Neural progenitor cell (in vitro differentiated cells): ENCODE measurements at regions not wholly inside any gene's neighbourhood (a gene's known extent, or its start where the extent isn't known, plus 50 kb on each side); places are given as distances from the start of the nearest gene placed in this dataset.
A peak's percentile ranks its signal among the peaks of the same experiment; 100 is the strongest.

ENCODE experiments used
- DNase-seq: peaks from one replicate; pipeline ENCODE4 v3.0.0-alpha.2; 2016; ENCODE audit warnings: low spot score
- H2AFZ ChIP-seq: fragments of 200-600 bp; sonication (generic); replicated peaks from 2 replicates; pipeline ENCODE4 v1.6.1; 2016; ENCODE audit warnings: antibody characterized with exemption
- H3F3A ChIP-seq: fragments of 200-600 bp; sonication (generic); 2 replicates; pipeline ENCODE4 v1.6.1; 2016; ENCODE audit warnings: antibody characterized with exemption, low read depth
- H3K27ac ChIP-seq: fragments of 200-600 bp; sonication (generic); 2 replicates; pipeline ENCODE4 v1.5.1; 2016; ENCODE audit warnings: mild to moderate bottlenecking
- H3K27me3 ChIP-seq: fragments of 200-600 bp; sonication (generic); 2 replicates; pipeline ENCODE4 v1.6.1; 2016; ENCODE audit warnings: mild to moderate bottlenecking, moderate library complexity
- H3K36me3 ChIP-seq: fragments of 200-600 bp; sonication (generic); 2 replicates; pipeline ENCODE4 v1.5.1; 2016
- H3K4me1 ChIP-seq: fragments of 200-600 bp; sonication (generic); 2 replicates; pipeline ENCODE4 v1.6.1; 2016; ENCODE audit warnings: mixed run types
- H3K4me2 ChIP-seq: fragments of 200-600 bp; sonication (generic); 2 replicates; pipeline ENCODE4 v1.6.1; 2016
- H3K4me3 ChIP-seq: fragments of 200-600 bp; sonication (generic); 2 replicates; pipeline ENCODE4 v1.5.1; 2016
- H3K79me2 ChIP-seq: fragments of 200-600 bp; sonication (generic); 2 replicates; pipeline ENCODE4 v1.6.1; 2016; ENCODE audit warnings: low read depth
- H3K9ac ChIP-seq: fragments of 200-600 bp; sonication (generic); 2 replicates; pipeline ENCODE4 v1.6.1; 2016
- H3K9me3 ChIP-seq: fragments of 200-600 bp; sonication (generic); 2 replicates; pipeline ENCODE4 v1.5.1; 2016; ENCODE audit warnings: low read depth
- H4K20me1 ChIP-seq: fragments of 200-600 bp; sonication (generic); 2 replicates; pipeline ENCODE4 v1.6.1; 2016; ENCODE audit warnings: low read depth
- H3K27ac Mint-ChIP-seq: 3 replicates; pipeline ENCODE4 v1.8.0; 2021; ENCODE audit warnings: mixed read lengths
- H3K27me3 Mint-ChIP-seq: 2 replicates; pipeline ENCODE4 v1.8.0; 2022; ENCODE audit warnings: low read depth, mild to moderate bottlenecking, inconsistent platforms, moderate library complexity, mixed read lengths; ENCODE audit not compliant: insufficient read depth
- H3K36me3 Mint-ChIP-seq: 3 replicates; pipeline ENCODE4 v1.8.0; 2021; ENCODE audit warnings: mixed read lengths
- H3K4me1 Mint-ChIP-seq: 3 replicates; pipeline ENCODE4 v1.8.0; 2021; ENCODE audit warnings: mixed read lengths
- H3K4me3 Mint-ChIP-seq: 3 replicates; pipeline ENCODE4 v1.8.0; 2021; ENCODE audit warnings: mild to moderate bottlenecking, moderate library complexity, mixed read lengths
- H3K9me3 Mint-ChIP-seq: 3 replicates; pipeline ENCODE4 v1.8.0; 2020; ENCODE audit warnings: mixed read lengths
- EZH2 ChIP-seq: fragments of 200-600 bp; sonication (generic); IDR thresholded peaks from 2 replicates; pipeline ENCODE4 v1.6.1; 2017; ENCODE audit warnings: antibody characterized with exemption, mild to moderate bottlenecking, moderate library complexity
- EZH2phosphoT487 ChIP-seq: fragments of 200-600 bp; sonication (generic); IDR thresholded peaks from 2 replicates; pipeline ENCODE4 v1.6.1; 2017; ENCODE audit warnings: antibody characterized with exemption
- TF ChIP-seq, protein P1 (sequence below): fragments of 200-600 bp; sonication (generic); IDR thresholded peaks from 2 replicates; pipeline ENCODE4 v1.5.1; 2017; ENCODE audit warnings: antibody characterized with exemption, mild to moderate bottlenecking

DNA sequence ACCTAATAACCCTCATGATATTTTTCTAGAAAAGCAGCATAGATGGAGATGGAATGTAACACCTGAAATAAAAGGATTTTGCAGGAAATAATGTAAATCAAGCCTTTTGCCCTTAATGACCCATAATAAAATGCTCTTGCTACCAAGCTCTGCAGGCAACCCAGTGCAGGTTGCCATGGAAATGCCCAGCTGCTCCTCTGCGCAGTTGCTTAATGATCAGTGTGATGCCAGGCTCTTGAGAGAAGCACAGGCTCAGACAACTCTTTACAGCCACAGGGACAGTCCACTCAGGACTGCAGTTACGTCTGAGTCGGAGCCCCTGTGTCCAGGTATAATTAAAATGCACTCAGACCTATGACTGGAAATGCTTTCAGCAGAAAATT, 165.5 kb downstream of the LACC1 start:
- TF ChIP-seq EZH2phosphoT487 (no peak), EZH2 (no peak)
- TF ChIP-seq, protein P1, sequence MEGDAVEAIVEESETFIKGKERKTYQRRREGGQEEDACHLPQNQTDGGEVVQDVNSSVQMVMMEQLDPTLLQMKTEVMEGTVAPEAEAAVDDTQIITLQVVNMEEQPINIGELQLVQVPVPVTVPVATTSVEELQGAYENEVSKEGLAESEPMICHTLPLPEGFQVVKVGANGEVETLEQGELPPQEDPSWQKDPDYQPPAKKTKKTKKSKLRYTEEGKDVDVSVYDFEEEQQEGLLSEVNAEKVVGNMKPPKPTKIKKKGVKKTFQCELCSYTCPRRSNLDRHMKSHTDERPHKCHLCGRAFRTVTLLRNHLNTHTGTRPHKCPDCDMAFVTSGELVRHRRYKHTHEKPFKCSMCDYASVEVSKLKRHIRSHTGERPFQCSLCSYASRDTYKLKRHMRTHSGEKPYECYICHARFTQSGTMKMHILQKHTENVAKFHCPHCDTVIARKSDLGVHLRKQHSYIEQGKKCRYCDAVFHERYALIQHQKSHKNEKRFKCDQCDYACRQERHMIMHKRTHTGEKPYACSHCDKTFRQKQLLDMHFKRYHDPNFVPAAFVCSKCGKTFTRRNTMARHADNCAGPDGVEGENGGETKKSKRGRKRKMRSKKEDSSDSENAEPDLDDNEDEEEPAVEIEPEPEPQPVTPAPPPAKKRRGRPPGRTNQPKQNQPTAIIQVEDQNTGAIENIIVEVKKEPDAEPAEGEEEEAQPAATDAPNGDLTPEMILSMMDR: no peak
- Histone ChIP-seq H2AFZ (no peak overlapping the region), H3K9ac (no peak overlapping the region), H3K27ac (no peak overlapping the region), H3F3A (peaks cover 17% of the 10 kb centered on the region), H3K4me1 (peaks cover 20% of the 10 kb centered on the region), H3K4me3 (no peak overlapping the region), H3K79me2 (no peaks in the 10 kb centered on the region), H3K9me3 (no peaks in the 10 kb centered on the region), H3K36me3 (no peaks in the 10 kb centered on the region), H3K4me2 (no peak overlapping the region), H4K20me1 (no peaks in the 10 kb centered on the region), H3K27me3 (no peaks in the 10 kb centered on the region)
- Mint-ChIP-seq H3K4me3 (no peak overlapping the region), H3K9me3 (peaks cover 2% of the 10 kb centered on the region), H3K4me1 (peaks cover 37% of the 10 kb centered on the region), H3K36me3 (no peaks in the 10 kb centered on the region), H3K27me3 (no peaks in the 10 kb centered on the region), H3K27ac (peak overlapping the region; percentile 64)
- peak; percentile 9 for DNase-seq

DNA sequence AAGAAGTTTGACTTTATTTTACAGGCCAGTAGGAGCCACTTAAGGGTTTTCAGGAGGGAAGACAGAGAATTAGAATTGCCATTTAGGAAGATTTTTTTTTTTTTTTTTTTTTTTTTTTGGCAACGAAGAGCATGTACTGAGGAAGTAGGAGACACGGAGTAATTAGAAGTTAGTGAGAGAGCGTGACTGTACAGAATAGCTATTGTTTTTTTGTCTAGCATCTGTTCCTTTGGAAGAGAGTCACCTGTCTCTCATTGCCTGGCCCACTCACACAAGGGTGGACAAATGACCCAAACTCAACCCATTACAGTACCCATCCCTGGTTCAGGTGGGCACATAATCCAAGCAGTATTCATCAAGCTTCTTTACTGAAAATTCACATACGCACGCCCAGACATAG, 166.7 kb downstream of the LACC1 start:
- no peaks in the 10 kb centered on the region for H3K9me3 ChIP-seq
- Mint-ChIP-seq H3K4me3 (no peak overlapping the region), H3K27me3 (no peaks in the 10 kb centered on the region), H3K9me3 (peaks cover 2% of the 10 kb centered on the region), H3K36me3 (no peaks in the 10 kb centered on the region), H3K27ac (peak overlapping the region; percentile 38), H3K4me1 (peaks cover 46% of the 10 kb centered on the region)
- H3K9ac ChIP-seq: no peak overlapping the region
- no peaks in the 10 kb centered on the region for H4K20me1 ChIP-seq
- H2AFZ ChIP-seq: no peak overlapping the region
- H3K27ac ChIP-seq: no peak overlapping the region
- peaks cover 20% of the 10 kb centered on the region for H3K4me1 ChIP-seq
- no peaks in the 10 kb centered on the region for H3K36me3 ChIP-seq
- no peak overlapping the region for H3K4me3 ChIP-seq
- no peaks in the 10 kb centered on the region for H3K79me2 ChIP-seq
- H3K4me2 ChIP-seq: peak overlapping the region; percentile 45
- H3K27me3 ChIP-seq: no peaks in the 10 kb centered on the region
- H3F3A ChIP-seq: peaks cover 17% of the 10 kb centered on the region
- DNase-seq: no peak
- no peak for TF ChIP-seq EZH2
- no peak for TF ChIP-seq EZH2phosphoT487
- TF ChIP-seq, protein P1: no peak

DNA sequence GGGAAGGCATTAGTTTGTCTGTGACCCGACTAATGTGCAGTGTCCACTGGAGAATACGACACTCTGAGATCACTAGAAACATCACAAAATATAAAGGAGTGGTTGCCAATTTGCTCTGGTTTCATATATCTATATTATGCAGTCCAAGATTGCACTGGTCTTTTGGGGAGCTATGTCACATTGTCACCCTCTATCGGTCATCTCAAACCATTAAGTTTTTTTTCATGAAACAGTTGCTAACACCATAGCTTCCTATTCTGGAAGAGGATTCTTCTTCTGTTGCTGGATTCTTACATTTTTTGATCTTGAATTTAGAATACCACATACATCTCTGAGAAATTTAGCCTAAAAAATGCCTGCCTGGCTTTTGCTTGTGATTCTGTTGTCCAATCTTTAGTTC, 168.6 kb downstream of the LACC1 start:
- no peaks in the 10 kb centered on the region for H3K27me3 Mint-ChIP-seq
- Histone ChIP-seq H3K27ac (no peak overlapping the region), H3K4me3 (no peak overlapping the region), H3K79me2 (no peaks in the 10 kb centered on the region), H4K20me1 (no peaks in the 10 kb centered on the region), H3K4me1 (peaks cover 33% of the 10 kb centered on the region), H3K27me3 (no peaks in the 10 kb centered on the region), H3K36me3 (no peaks in the 10 kb centered on the region), H3F3A (peaks cover 28% of the 10 kb centered on the region), H3K9ac (no peak overlapping the region), H2AFZ (no peak overlapping the region), H3K4me2 (no peak overlapping the region), H3K9me3 (no peaks in the 10 kb centered on the region)
- peaks cover 2% of the 10 kb centered on the region for H3K9me3 Mint-ChIP-seq
- TF ChIP-seq, protein P1: no peak
- no peak for TF ChIP-seq EZH2phosphoT487
- no peak for TF ChIP-seq EZH2
- H3K4me1 Mint-ChIP-seq: peaks cover 65% of the 10 kb centered on the region
- no peak overlapping the region for H3K27ac Mint-ChIP-seq
- no peaks in the 10 kb centered on the region for H3K36me3 Mint-ChIP-seq
- no peak for DNase-seq
- no peak overlapping the region for H3K4me3 Mint-ChIP-seq
